Esophagus squamous epithelium (tissue), 4 donors: ENCODE measurements at regions not wholly inside any gene's neighbourhood (a gene's known extent, or its start where the extent isn't known, plus 50 kb on each side); places are given as distances from the start of the nearest gene placed in this dataset.
"Not testable (repeated sequence)": the region's sequence is repeated elsewhere in the genome, so short reads cannot be mapped to it uniquely, and the experiment has no call there.

Experiments used
- POLR2A ChIP-seq, 4 donors: fragments of 450-650 bp; IDR thresholded peaks; one replicate each; pipeline ENCODE4 v1.6.1; 2017; ENCODE audit warnings: antibody characterized with exemption in 4 of 4, mild to moderate bottlenecking in 4 of 4, moderate library complexity in 3 of 4
- TF ChIP-seq, protein P1 (sequence below), 6 experiments: fragments of 450-650 bp in 4 of 6; fragments of 200-600 bp in 2 of 6; sonication (generic) in 2 of 6; IDR thresholded peaks; one replicate each; pipeline ENCODE4 v1.5.1; 2016 to 2019; ENCODE audit warnings: antibody characterized with exemption in 6 of 6, mild to moderate bottlenecking in 4 of 6, moderate library complexity in 4 of 6

DNA sequence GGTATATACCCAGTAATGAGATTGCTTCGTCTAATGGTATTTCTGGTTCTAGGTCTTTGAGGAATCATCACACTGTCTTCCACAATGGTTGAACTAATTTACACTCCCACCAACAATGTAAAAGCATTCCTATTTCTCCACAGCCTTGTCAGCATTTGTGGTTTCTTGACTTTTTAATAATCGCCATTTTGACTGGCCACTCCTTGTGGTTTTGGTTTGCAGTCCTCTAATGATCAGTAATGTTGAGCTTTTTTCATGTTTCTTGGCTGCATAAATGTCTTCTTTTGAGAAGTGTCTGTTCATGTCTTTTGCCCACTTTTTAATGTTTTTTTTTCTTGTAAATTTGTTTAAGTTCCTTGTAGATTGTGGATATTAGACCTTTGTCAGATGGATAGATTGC lies 70.9 kb upstream of the SLIT3 start:
- TF ChIP-seq POLR2A (IDR thresholded peaks at IDR 0.05), result not testable (repeated sequence)
- TF ChIP-seq, protein P1, sequence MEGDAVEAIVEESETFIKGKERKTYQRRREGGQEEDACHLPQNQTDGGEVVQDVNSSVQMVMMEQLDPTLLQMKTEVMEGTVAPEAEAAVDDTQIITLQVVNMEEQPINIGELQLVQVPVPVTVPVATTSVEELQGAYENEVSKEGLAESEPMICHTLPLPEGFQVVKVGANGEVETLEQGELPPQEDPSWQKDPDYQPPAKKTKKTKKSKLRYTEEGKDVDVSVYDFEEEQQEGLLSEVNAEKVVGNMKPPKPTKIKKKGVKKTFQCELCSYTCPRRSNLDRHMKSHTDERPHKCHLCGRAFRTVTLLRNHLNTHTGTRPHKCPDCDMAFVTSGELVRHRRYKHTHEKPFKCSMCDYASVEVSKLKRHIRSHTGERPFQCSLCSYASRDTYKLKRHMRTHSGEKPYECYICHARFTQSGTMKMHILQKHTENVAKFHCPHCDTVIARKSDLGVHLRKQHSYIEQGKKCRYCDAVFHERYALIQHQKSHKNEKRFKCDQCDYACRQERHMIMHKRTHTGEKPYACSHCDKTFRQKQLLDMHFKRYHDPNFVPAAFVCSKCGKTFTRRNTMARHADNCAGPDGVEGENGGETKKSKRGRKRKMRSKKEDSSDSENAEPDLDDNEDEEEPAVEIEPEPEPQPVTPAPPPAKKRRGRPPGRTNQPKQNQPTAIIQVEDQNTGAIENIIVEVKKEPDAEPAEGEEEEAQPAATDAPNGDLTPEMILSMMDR (IDR thresholded peaks at IDR 0.05), result not testable (repeated sequence)
